ENCODE measurements at regions not wholly inside any gene's neighbourhood (a gene's known extent, or its start where the extent isn't known, plus 50 kb on each side); places are given as distances from the start of the nearest gene placed in this dataset.

GRCh38 chr10:21431799-21432198, 93.7 kb downstream of the SKIDA1 start:
- H3K4me3 Mint-ChIP-seq (ENCODE audit: unreplicated experiment) = no peak overlapping the region
- TF ChIP-seq CTCF (IDR thresholded peaks at IDR 0.05; ENCODE audit: partially characterized antibody, unreplicated experiment) = no peak
- H3K27ac Mint-ChIP-seq (ENCODE audit: unreplicated experiment) = no peak overlapping the region
- peaks cover 9% of the 10 kb centered on the region for H3K9me3 Mint-ChIP-seq (ENCODE audit: unreplicated experiment)
- H3K27me3 Mint-ChIP-seq (ENCODE audit: unreplicated experiment) = peaks cover 4% of the 10 kb centered on the region
- no peaks in the 10 kb centered on the region for H3K4me1 Mint-ChIP-seq (ENCODE audit: low read depth, unreplicated experiment)
- DNase-seq = no peak
- peaks cover 4% of the 10 kb centered on the region for H3K36me3 Mint-ChIP-seq (ENCODE audit: unreplicated experiment)

DNA sequence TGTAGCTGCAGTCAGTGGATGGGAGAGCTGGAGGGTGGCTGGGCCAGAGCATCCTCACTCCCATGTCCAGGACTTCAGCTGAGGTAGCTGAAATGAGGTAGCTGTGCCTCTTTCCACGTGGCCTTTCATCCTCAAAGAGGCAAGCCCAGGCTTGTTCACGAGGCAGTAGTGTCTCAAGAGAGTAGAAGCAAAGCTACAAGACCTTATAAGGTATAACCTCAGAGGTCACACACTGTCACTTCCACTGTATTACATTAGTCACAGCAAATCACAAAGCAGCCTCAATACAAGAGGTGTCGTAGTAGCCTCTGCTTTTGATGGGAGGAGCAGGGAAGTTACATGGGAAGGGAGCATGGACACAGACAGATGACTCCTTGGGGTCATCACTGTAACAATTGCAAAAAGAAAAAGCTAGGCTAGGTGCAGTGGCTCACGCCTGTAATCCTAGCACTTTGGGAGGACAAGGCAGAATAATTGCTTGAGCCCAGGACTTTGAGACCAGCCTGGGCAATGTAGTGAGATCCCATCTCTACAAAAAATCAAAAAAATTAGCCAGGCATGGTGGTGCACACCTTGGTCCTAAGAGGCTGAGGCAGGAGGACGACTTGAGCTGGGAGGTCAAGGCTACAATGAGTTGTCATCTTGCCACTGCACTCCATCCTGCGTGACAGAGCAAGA, 97.5 kb downstream of the SKIDA1 start:
- H3K9me3 Mint-ChIP-seq (ENCODE audit: unreplicated experiment) = peaks cover 11% of the 10 kb centered on the region
- H3K27ac Mint-ChIP-seq (ENCODE audit: unreplicated experiment) = no peak overlapping the region
- TF ChIP-seq CTCF (IDR thresholded peaks at IDR 0.05; ENCODE audit: partially characterized antibody, unreplicated experiment) = no peak
- no peak for DNase-seq
- peaks cover 4% of the 10 kb centered on the region for H3K36me3 Mint-ChIP-seq (ENCODE audit: unreplicated experiment)
- H3K4me3 Mint-ChIP-seq (ENCODE audit: unreplicated experiment) = no peak overlapping the region
- H3K4me1 Mint-ChIP-seq (ENCODE audit: low read depth, unreplicated experiment) = no peaks in the 10 kb centered on the region
- H3K27me3 Mint-ChIP-seq (ENCODE audit: unreplicated experiment) = peaks cover 2% of the 10 kb centered on the region

GRCh38 chr10:21424459-21424861, 101.0 kb downstream of the SKIDA1 start:
- H3K27me3 Mint-ChIP-seq (ENCODE audit: unreplicated experiment) = peaks cover 2% of the 10 kb centered on the region
- DNase-seq = no peak
- no peak overlapping the region for H3K4me3 Mint-ChIP-seq (ENCODE audit: unreplicated experiment)
- H3K9me3 Mint-ChIP-seq (ENCODE audit: unreplicated experiment) = peaks cover 11% of the 10 kb centered on the region
- no peak overlapping the region for H3K27ac Mint-ChIP-seq (ENCODE audit: unreplicated experiment)
- TF ChIP-seq CTCF (IDR thresholded peaks at IDR 0.05; ENCODE audit: partially characterized antibody, unreplicated experiment) = no peak
- H3K36me3 Mint-ChIP-seq (ENCODE audit: unreplicated experiment) = peaks cover 4% of the 10 kb centered on the region
- no peaks in the 10 kb centered on the region for H3K4me1 Mint-ChIP-seq (ENCODE audit: low read depth, unreplicated experiment)

DNA sequence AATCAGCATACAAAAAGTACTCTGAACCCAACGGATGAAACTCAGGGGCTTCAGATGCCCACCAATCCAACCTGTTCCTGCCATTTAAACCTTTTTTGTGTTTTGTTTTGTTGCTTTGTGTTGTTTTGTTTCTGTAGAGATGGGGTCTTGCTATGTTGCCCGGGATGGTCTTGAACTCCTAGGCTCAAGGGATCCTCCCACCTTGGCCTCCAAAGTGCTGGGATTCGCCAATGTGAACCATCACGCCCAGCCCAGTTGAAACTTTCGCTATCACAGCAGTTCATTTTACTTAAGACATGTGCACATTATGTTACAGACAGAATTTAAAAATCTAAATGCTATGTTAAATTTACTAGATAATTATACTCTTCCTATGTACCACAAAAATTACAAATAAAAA, 101.6 kb downstream of the SKIDA1 start:
- no peak for DNase-seq
- peaks cover 2% of the 10 kb centered on the region for H3K27me3 Mint-ChIP-seq (ENCODE audit: unreplicated experiment)
- peaks cover 11% of the 10 kb centered on the region for H3K9me3 Mint-ChIP-seq (ENCODE audit: unreplicated experiment)
- peaks cover 4% of the 10 kb centered on the region for H3K36me3 Mint-ChIP-seq (ENCODE audit: unreplicated experiment)
- no peak for TF ChIP-seq CTCF (IDR thresholded peaks at IDR 0.05; ENCODE audit: partially characterized antibody, unreplicated experiment)
- H3K27ac Mint-ChIP-seq (ENCODE audit: unreplicated experiment) = no peak overlapping the region
- no peaks in the 10 kb centered on the region for H3K4me1 Mint-ChIP-seq (ENCODE audit: low read depth, unreplicated experiment)
- no peak overlapping the region for H3K4me3 Mint-ChIP-seq (ENCODE audit: unreplicated experiment)

DNA sequence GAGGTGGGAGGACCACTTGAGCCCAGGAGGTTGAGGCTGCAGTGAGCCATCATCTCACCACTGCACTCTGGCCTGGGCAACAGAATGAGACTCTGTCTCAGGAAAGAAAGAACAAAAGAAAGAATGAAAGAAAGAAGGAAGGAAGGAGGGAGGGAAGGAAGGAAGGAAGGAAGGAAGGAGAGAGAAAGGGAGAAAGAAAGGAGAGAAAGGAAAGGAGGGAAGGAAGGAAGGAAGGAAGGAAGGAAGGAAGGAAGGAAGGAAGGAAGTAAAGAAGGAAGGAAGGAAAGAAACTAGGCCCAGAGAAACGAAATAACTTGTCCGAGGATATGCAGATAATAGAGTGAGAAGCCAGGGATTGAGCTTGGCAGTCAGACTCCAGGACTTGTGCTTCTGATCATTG, 102.1 kb downstream of the SKIDA1 start:
- peaks cover 10% of the 10 kb centered on the region for H3K9me3 Mint-ChIP-seq (ENCODE audit: unreplicated experiment)
- H3K4me3 Mint-ChIP-seq (ENCODE audit: unreplicated experiment) = no peak overlapping the region
- H3K27me3 Mint-ChIP-seq (ENCODE audit: unreplicated experiment) = peaks cover 2% of the 10 kb centered on the region
- DNase-seq = no peak
- H3K4me1 Mint-ChIP-seq (ENCODE audit: low read depth, unreplicated experiment) = no peaks in the 10 kb centered on the region
- H3K27ac Mint-ChIP-seq (ENCODE audit: unreplicated experiment) = no peak overlapping the region
- peaks cover 4% of the 10 kb centered on the region for H3K36me3 Mint-ChIP-seq (ENCODE audit: unreplicated experiment)
- no peak for TF ChIP-seq CTCF (IDR thresholded peaks at IDR 0.05; ENCODE audit: partially characterized antibody, unreplicated experiment)
